Prostate gland (tissue), 2 donors: ENCODE measurements at regions not wholly inside any gene's neighbourhood (a gene's known extent, or its start where the extent isn't known, plus 50 kb on each side); places are given as distances from the start of the nearest gene placed in this dataset.

Source experiments
- CTCF ChIP-seq, 4 experiments: fragments of 200-600 bp in 2 of 4; fragments of 450-650 bp in 2 of 4; sonication (generic) in 2 of 4; IDR thresholded peaks; 1 replicate in 3 of 4; 2 replicates in 1 of 4; pipeline ENCODE4 v1.5.1; 2016 to 2019; ENCODE audit warnings: antibody characterized with exemption in 4 of 4, mild to moderate bottlenecking in 2 of 4, moderate library complexity in 2 of 4
- POLR2A ChIP-seq: fragments of 450-650 bp; IDR thresholded peaks from one replicate; pipeline ENCODE4 v1.6.1; 2016; ENCODE audit warnings: antibody characterized with exemption, mild to moderate bottlenecking

DNA sequence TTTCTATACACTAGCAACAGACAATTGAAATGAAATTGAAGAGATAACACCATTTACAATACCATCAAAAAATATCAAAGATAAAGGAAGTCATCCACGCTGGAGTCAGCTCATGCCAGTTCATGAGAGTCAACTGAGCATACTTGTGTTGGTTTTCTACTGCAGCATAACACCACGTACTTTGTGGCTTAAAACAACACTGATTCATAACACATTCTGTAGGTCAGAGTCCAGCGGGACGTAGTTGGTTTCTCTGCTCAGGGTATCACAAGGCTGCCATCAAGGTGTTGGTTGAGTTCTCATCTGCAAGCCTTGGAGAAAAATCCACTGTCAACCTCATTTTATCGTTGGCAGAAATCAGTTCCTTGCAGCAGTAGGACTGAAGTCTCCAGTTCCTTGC lies 84.2 kb downstream of the TEX51 start:
- TF ChIP-seq POLR2A (no peak), CTCF (IDR thresholded peaks at IDR 0.05) (no peak)
